ENCODE measurements at regions not wholly inside any gene's neighbourhood (a gene's known extent, or its start where the extent isn't known, plus 50 kb on each side); places are given as distances from the start of the nearest gene placed in this dataset.
"Not testable (repeated sequence)": the region's sequence is repeated elsewhere in the genome, so short reads cannot be mapped to it uniquely, and the experiment has no call there.

- not testable (repeated sequence) for TF ChIP-seq SREBF1 (IDR thresholded peaks at IDR 0.05; ENCODE audit: low read length); MAX (IDR thresholded peaks at IDR 0.05; ENCODE audit: low read depth, low read length); EP300 (IDR thresholded peaks at IDR 0.05; ENCODE audit: borderline replicate concordance in 1 of 2, control insufficient read depth in 1 of 2, low read depth in 2 of 2, low read length in 2 of 2); FOXK2 (IDR thresholded peaks at IDR 0.05); PBX3 (IDR thresholded peaks at IDR 0.05; ENCODE audit: insufficient replicate concordance, low read depth, low read length); CTCF (IDR thresholded peaks at IDR 0.05 in 2 of 3, conservative IDR thresholded peaks at IDR 0.05 in 1 of 3; ENCODE audit: control insufficient read depth in 2 of 3, extremely low read depth in 1 of 3, insufficient read depth in 1 of 3, low read depth in 3 of 3, low read length in 3 of 3); SKIL (IDR thresholded peaks at IDR 0.05; ENCODE audit: low read depth, poor library complexity, severe bottlenecking); MLLT1 (IDR thresholded peaks at IDR 0.05); ETV6 (conservative IDR thresholded peaks at IDR 0.05 in 1 of 2, IDR thresholded peaks at IDR 0.05 in 1 of 2; ENCODE audit: borderline replicate concordance in 1 of 2, low read depth in 1 of 2); ZBTB33 (IDR thresholded peaks at IDR 0.05); POLR2A (IDR thresholded peaks at IDR 0.05; ENCODE audit: low read depth, low read length)
Measured at GRCh38 chr17:30669217-30669649, 155.3 kb downstream of the CRLF3 start.

All from GM12878 (cell line).